Body of pancreas (tissue), 4 donors: ENCODE measurements at regions not wholly inside any gene's neighbourhood (a gene's known extent, or its start where the extent isn't known, plus 50 kb on each side); places are given as distances from the start of the nearest gene placed in this dataset.
A peak's percentile ranks its signal among the peaks of the same experiment; 100 is the strongest.

Experiments
- ATAC-seq: fragments of 150-250 bp; one replicate; pipeline ENCODE4 v1.9.1; 2016
- DNase-seq, 4 donors: peaks; one replicate each; pipeline ENCODE4 v3.0.0-alpha.2; 2019
- H3K27ac ChIP-seq, 4 donors: fragments of 200-600 bp; sonication (generic); 1 replicate in 3 of 4; 2 replicates in 1 of 4; pipeline versions ENCODE4 v1.5.1 to v1.6.1; 2016 to 2019; ENCODE audit warnings: mild to moderate bottlenecking in 1 of 4, mixed read lengths in 1 of 4, moderate library complexity in 1 of 4
- H3K27me3 ChIP-seq, 2 donors: fragments of 200-600 bp; sonication (generic); one replicate each; pipeline ENCODE4 v1.6.0; 2016; ENCODE audit warnings: mild to moderate bottlenecking in 1 of 2
- H3K36me3 ChIP-seq, 2 donors: fragments of 200-600 bp; sonication (generic); replicated peaks in 1 of 2; 2 replicates each; pipeline ENCODE4 v1.5.1; 2016; ENCODE audit warnings: low read depth in 2 of 2; ENCODE audit not compliant: insufficient read depth in 1 of 2
- H3K4me1 ChIP-seq: fragments of 200-600 bp; sonication (generic); one replicate; pipeline ENCODE4 v1.6.0; 2016
- H3K4me3 ChIP-seq, 2 donors: fragments of 200-600 bp; sonication (generic); 1 replicate in 1 of 2; 2 replicates in 1 of 2; pipeline ENCODE4 v1.5.1; 2016 to 2019
- H3K9me3 ChIP-seq, 3 donors: fragments of 200-600 bp; sonication (generic); 1 replicate in 2 of 3; 2 replicates in 1 of 3; pipeline ENCODE4 v1.5.1; 2016
- POLR2A ChIP-seq, 3 donors: fragments of 450-650 bp; IDR thresholded peaks; one replicate each; pipeline ENCODE4 v1.6.1; 2016; ENCODE audit warnings: antibody characterized with exemption in 3 of 3, mild to moderate bottlenecking in 2 of 3
- WGBS, 2 donors: methylation state at CpG; one replicate each; pipeline ENCODE4 v1.1.5; 2017; 5-methylcytosine and 5-hydroxymethylcytosine counted together
- intact Hi-C: fragments of 100-400 bp; cut with DNase I; formaldehyde crosslinking; loops from one replicate; pipeline ENCODE4 v1.15.1; 2023
- TF ChIP-seq, protein P1 (sequence below), 7 experiments: fragments of 450-650 bp in 4 of 7; fragments of 200-600 bp in 3 of 7; sonication (generic) in 3 of 7; IDR thresholded peaks; one replicate each; pipeline ENCODE4 v1.5.1; 2016 to 2019; ENCODE audit warnings: antibody characterized with exemption in 7 of 7

GRCh38 chr4:108360754-108361445, 192.2 kb upstream of the LEF1 start:
- ATAC-seq (no peak), DNase-seq (peak in 1 of 4 donors; percentile 9)
- Histone ChIP-seq H3K4me3 (no peak overlapping the region), H3K27me3 (no peaks in the 10 kb centered on the region), H3K36me3 (no peaks in the 10 kb centered on the region), H3K27ac (no peak overlapping the region), H3K9me3 (no peaks in the 10 kb centered on the region), H3K4me1 (no peaks in the 10 kb centered on the region)
- no peak for TF ChIP-seq POLR2A (IDR thresholded peaks at IDR 0.05)
- TF ChIP-seq, protein P1, sequence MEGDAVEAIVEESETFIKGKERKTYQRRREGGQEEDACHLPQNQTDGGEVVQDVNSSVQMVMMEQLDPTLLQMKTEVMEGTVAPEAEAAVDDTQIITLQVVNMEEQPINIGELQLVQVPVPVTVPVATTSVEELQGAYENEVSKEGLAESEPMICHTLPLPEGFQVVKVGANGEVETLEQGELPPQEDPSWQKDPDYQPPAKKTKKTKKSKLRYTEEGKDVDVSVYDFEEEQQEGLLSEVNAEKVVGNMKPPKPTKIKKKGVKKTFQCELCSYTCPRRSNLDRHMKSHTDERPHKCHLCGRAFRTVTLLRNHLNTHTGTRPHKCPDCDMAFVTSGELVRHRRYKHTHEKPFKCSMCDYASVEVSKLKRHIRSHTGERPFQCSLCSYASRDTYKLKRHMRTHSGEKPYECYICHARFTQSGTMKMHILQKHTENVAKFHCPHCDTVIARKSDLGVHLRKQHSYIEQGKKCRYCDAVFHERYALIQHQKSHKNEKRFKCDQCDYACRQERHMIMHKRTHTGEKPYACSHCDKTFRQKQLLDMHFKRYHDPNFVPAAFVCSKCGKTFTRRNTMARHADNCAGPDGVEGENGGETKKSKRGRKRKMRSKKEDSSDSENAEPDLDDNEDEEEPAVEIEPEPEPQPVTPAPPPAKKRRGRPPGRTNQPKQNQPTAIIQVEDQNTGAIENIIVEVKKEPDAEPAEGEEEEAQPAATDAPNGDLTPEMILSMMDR (IDR thresholded peaks at IDR 0.05): no peak
- WGBS, 2 donors: 45 to 62% methylated on average over 12 of the region's 12 CpGs
- intact Hi-C loops: no loop called here

DNA sequence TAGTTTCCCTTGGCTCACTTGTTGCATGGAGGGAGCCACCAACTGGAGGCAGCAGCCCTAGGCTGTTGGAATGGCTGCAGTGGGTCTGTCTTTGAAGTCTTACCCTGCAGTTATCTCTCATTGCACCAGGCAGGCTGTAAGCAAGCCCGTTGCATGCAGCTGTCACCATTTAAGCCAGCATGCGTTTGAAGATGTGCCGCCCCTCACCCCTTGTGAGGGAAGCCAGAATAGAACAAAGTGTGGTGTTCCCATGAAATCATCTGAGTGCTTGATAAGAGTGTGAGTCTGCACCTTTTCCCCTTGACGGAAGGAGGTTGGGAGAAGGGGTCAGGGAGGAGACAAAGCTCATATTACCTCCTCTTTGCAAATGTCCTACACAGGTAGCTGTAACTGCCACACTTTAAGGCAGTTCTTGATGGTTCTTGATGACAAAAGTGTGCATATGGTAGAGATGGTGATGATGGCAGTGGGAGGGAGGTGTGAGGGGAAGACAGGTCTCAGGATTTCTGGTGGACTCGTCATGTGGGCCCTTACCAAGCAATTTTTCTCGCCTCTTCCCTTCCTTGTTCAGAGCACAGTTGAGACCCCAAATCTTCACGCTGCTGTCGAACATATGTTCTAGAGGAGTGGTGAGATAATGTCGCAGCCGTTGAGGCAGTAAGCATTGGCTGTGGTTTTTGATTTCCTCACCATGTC, 191.4 kb upstream of the LEF1 start:
- intact Hi-C loops: no loop called here
- H3K27me3 ChIP-seq: no peaks in the 10 kb centered on the region
- H3K27ac ChIP-seq: no peak overlapping the region
- H3K4me3 ChIP-seq: no peak overlapping the region
- no peaks in the 10 kb centered on the region for H3K36me3 ChIP-seq
- no peaks in the 10 kb centered on the region for H3K9me3 ChIP-seq
- no peak for ATAC-seq
- no peak for DNase-seq
- TF ChIP-seq, protein P1 (IDR thresholded peaks at IDR 0.05): no peak
- TF ChIP-seq POLR2A (IDR thresholded peaks at IDR 0.05): no peak
- WGBS, 2 donors: 49 to 56% methylated on average over 10 of the region's 10 CpGs
- no peaks in the 10 kb centered on the region for H3K4me1 ChIP-seq

DNA sequence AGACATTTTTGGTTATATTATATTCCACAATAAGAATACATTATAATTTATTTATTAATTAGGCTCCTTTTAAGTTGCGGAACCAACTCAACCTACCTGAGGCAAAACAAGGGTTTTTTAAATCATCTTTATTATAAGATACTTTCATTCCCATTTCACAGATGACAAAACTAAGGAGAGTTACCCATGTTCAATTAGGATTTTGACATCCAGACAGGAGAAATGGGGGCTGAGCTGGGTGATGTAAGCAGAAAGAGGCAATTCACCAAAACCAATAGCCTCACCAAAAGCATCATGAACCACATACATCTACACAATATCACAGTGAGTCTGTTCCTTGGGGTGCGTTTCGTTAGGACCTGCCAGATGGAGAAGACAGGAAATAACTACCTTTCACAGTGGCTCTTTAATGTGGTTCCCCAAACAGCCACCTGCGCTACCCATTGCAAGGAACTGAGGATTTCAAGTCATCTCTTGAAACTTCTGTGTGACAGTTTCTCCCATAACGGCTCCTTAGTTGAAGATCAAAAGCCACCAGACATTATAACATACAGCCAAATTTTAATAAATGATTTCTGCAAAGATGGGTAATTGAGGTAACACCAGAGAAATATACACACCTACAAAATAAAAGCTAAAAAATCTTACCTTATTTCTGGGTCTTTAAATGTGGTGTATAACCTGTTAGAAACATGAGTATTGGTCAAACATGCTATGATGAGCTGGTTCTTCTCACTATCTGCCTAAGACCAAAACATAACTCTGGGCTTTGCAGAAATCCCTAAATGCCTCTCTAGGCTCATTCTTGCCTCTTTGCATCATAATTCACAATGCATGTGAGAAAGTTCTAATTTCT, 190.6 kb upstream of the LEF1 start:
- ATAC-seq: no peak
- 76 to 79% methylated on average over 5 of the region's 5 CpGs for WGBS, 2 donors
- no peaks in the 10 kb centered on the region for H3K9me3 ChIP-seq
- H3K4me3 ChIP-seq: no peak overlapping the region
- intact Hi-C loops: no loop called here
- TF ChIP-seq POLR2A (IDR thresholded peaks at IDR 0.05): no peak
- TF ChIP-seq, protein P1 (IDR thresholded peaks at IDR 0.05): no peak
- no peak overlapping the region for H3K27ac ChIP-seq
- no peak for DNase-seq
- no peaks in the 10 kb centered on the region for H3K27me3 ChIP-seq
- no peaks in the 10 kb centered on the region for H3K4me1 ChIP-seq
- no peaks in the 10 kb centered on the region for H3K36me3 ChIP-seq

DNA sequence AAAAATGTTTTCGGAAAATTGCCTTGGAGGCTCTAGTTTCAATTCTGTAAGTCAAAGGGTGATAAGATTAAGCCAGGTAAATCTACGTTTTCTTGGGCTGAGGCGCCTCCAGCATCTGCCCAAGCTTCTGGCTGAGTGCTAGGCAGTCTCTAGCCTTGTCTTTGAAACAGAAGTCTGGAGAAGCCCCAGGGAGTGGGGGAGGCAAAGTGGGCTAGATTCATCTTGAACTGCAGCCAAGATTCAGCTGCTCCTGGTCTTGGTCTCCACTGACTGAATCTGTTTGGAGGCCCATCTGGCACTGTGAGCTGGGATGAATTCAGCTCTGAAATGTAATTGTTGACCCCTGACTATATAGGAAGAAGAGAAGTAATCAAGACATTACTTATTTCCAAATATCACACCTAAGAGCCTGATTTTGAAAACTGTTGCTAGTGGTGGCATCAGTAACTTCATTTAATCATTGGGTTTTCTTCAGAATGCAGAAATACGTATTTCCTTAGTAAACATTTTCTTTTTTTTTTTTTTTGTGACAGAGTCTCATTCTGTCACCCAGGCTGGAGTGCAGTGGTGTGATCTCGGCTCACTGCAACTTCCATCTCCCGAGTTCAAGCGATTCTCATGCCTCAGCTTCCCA, 187.3 kb upstream of the LEF1 start:
- ATAC-seq: peak; percentile 9
- no peak for TF ChIP-seq POLR2A (IDR thresholded peaks at IDR 0.05)
- TF ChIP-seq, protein P1 (IDR thresholded peaks at IDR 0.05): no peak
- intact Hi-C loops: no loop called here
- 69 to 77% methylated on average over 7 of the region's 7 CpGs for WGBS, 2 donors
- Histone ChIP-seq H3K9me3 (no peaks in the 10 kb centered on the region), H3K36me3 (no peaks in the 10 kb centered on the region), H3K4me3 (no peak overlapping the region), H3K4me1 (no peaks in the 10 kb centered on the region), H3K27ac (no peak overlapping the region), H3K27me3 (no peaks in the 10 kb centered on the region)
- no peak for DNase-seq
